GM12878 (cell line): ENCODE measurements at regions not wholly inside any gene's neighbourhood (a gene's known extent, or its start where the extent isn't known, plus 50 kb on each side); places are given as distances from the start of the nearest gene placed in this dataset.

Source experiments
- ATF7 ChIP-seq: fragments of 450-650 bp; IDR thresholded peaks from 2 replicates; pipeline ENCODE4 v1.6.1; 2016; ENCODE audit warnings: low read depth, mild to moderate bottlenecking
- BCL11A ChIP-seq: IDR thresholded peaks from 2 replicates; pipeline ENCODE4 v1.6.1; 2011; ENCODE audit warnings: low read depth, low read length
- CHD2 ChIP-seq: IDR thresholded peaks from 2 replicates; pipeline ENCODE4 v1.6.1; 2011; ENCODE audit warnings: low read depth, low read length, improper control_type of control experiment, borderline replicate concordance
- CREM ChIP-seq: IDR thresholded peaks from 2 replicates; pipeline ENCODE4 v1.6.1; 2014; ENCODE audit warnings: antibody characterized with exemption, low read depth
- FOS ChIP-seq: IDR thresholded peaks from 3 replicates; pipeline ENCODE4 v1.6.1; 2011; ENCODE audit warnings: borderline replicate concordance; ENCODE audit not compliant: insufficient read length; ENCODE audit errors: extremely low read depth
- FOXM1 ChIP-seq: IDR thresholded peaks from 2 replicates; pipeline ENCODE4 v1.6.1; 2012; ENCODE audit warnings: low read depth, mild to moderate bottlenecking, inconsistent platforms, low read length, moderate library complexity
- GABPA ChIP-seq: IDR thresholded peaks from 2 replicates; pipeline ENCODE4 v1.6.1; 2014; ENCODE audit warnings: antibody characterized with exemption, low read depth, mild to moderate bottlenecking, inconsistent platforms
- IRF4 ChIP-seq: IDR thresholded peaks from 2 replicates; pipeline ENCODE4 v1.6.1; 2011; ENCODE audit warnings: low read depth, low read length
- MEF2A ChIP-seq: IDR thresholded peaks from 2 replicates; pipeline ENCODE4 v1.6.1; 2011; ENCODE audit warnings: low read depth, mild to moderate bottlenecking, low read length, moderate library complexity; ENCODE audit not compliant: insufficient read depth
- MYC ChIP-seq: IDR thresholded peaks from 2 replicates; pipeline ENCODE4 v1.6.1; 2011; ENCODE audit warnings: mild to moderate bottlenecking, low read length, moderate library complexity, inconsistent platforms; ENCODE audit not compliant: insufficient read depth, insufficient replicate concordance, insufficient read length, severe bottlenecking
- NBN ChIP-seq: fragments of 450-650 bp; IDR thresholded peaks from 2 replicates; pipeline ENCODE4 v1.6.1; 2016
- NR2F1 ChIP-seq: fragments of 450-650 bp; conservative IDR thresholded peaks from 2 replicates; pipeline ENCODE4 v1.6.1; 2017; ENCODE audit warnings: mild to moderate bottlenecking
- PBX3 ChIP-seq: IDR thresholded peaks from 2 replicates; pipeline ENCODE4 v1.6.1; 2011; ENCODE audit warnings: mild to moderate bottlenecking, low read depth, low read length, moderate library complexity; ENCODE audit not compliant: insufficient replicate concordance
- PML ChIP-seq: IDR thresholded peaks from 2 replicates; pipeline ENCODE4 v1.6.1; 2012; ENCODE audit warnings: low read length, inconsistent platforms
- REST ChIP-seq: IDR thresholded peaks from 2 replicates; pipeline ENCODE4 v1.6.1; 2012; ENCODE audit warnings: mild to moderate bottlenecking, low read depth, low read length
- RUNX3 ChIP-seq: IDR thresholded peaks from 2 replicates; pipeline ENCODE4 v1.6.1; 2012; ENCODE audit warnings: low read length, inconsistent platforms
- SREBF1 ChIP-seq: IDR thresholded peaks from 2 replicates; pipeline ENCODE4 v1.6.1; 2012; ENCODE audit warnings: mild to moderate bottlenecking, low read length
- USF2 ChIP-seq: IDR thresholded peaks from 2 replicates; pipeline ENCODE4 v1.6.1; 2011; ENCODE audit warnings: low read depth, low read length, improper control_type of control experiment, borderline replicate concordance
- TF ChIP-seq, protein P1 (sequence below): fragments of 450-650 bp; IDR thresholded peaks from 2 replicates; pipeline ENCODE4 v1.6.1; 2018; ENCODE audit warnings: borderline replicate concordance, mild to moderate bottlenecking; ENCODE audit not compliant: partially characterized antibody

DNA sequence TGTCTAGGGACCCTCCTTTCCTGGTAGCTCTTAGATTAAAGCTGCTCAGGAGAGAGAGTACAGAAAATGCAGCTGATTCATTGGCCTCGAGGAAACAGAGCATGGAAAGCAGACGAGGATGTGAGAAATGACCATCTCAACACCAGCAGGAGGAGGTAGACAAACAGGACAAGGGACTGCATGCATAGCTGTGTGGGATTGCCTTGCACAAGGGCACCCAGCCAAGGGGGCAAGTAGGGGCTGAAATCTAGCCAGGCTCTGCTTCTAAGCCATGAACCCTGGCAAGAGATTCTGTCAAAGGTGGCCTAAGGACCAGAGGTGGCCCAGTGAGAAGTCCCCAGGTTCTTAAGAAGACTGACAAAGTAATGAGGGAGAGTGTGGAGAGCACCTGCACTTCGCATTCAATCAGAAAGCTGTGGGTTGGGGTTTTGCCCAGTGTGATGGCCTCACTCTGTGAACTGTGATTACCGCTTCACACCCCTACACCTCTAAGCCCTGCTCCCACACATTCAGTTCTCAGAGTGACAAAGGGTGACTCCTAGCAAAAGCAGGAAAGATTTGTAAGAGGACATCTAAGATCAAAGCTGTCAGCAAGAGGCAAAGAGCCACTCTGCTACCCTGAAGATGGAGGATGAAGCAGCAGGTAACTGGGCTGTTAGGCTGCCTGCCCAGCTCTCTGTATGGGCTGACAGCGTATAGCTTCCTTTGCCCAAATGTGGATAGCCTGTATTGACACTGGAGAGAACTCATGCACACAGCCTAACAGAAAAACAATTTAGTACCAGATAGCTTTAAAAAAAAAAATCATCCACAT, 151.3 kb upstream of the PELI1 start (continued):
- TF ChIP-seq, protein P1, sequence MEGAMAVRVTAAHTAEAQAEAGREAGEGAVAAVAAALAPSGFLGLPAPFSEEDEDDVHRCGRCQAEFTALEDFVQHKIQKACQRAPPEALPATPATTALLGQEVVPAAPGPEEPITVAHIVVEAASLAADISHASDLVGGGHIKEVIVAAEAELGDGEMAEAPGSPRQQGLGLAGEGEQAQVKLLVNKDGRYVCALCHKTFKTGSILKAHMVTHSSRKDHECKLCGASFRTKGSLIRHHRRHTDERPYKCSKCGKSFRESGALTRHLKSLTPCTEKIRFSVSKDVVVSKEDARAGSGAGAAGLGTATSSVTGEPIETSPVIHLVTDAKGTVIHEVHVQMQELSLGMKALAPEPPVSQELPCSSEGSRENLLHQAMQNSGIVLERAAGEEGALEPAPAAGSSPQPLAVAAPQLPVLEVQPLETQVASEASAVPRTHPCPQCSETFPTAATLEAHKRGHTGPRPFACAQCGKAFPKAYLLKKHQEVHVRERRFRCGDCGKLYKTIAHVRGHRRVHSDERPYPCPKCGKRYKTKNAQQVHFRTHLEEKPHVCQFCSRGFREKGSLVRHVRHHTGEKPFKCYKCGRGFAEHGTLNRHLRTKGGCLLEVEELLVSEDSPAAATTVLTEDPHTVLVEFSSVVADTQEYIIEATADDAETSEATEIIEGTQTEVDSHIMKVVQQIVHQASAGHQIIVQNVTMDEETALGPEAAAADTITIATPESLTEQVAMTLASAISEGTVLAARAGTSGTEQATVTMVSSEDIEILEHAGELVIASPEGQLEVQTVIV, result no peak
- TF ChIP-seq MYC (no peak), FOS (no peak), CREM (peak; percentile 39; the same call in 1 of the 2 replicates), PML (no peak), NBN (peak; percentile 73; the same call in 1 of the 2 replicates), GABPA (no peak), ATF7 (peak; percentile 68), PBX3 (no peak), SREBF1 (no peak), RUNX3 (peak; percentile 82), NR2F1 (peak; percentile 77), REST (no peak), BCL11A (peak; percentile 84), USF2 (no peak), MEF2A (0 out of 2 replicates have a peak, but pooled peaks have one; percentile 14), IRF4 (no peak), FOXM1 (peak; percentile 49; the same call in 1 of the 2 replicates), CHD2 (peak; percentile 29; the same call in 1 of the 2 replicates)
